Skeletal muscle tissue (tissue), 3 donors: ENCODE measurements at regions not wholly inside any gene's neighbourhood (a gene's known extent, or its start where the extent isn't known, plus 50 kb on each side); places are given as distances from the start of the nearest gene placed in this dataset.

Experiments
- H3K27ac ChIP-seq: one replicate; pipeline ENCODE4 v1.7.0; 2013; ENCODE audit warnings: mild to moderate bottlenecking, low read depth, low read length, inconsistent platforms
- H3K27me3 ChIP-seq, 3 donors: one replicate each; pipeline ENCODE4 v1.7.0; 2013; ENCODE audit warnings: low read length in 3 of 3; ENCODE audit not compliant: control insufficient read depth in 3 of 3, insufficient read depth in 3 of 3
- H3K36me3 ChIP-seq, 3 donors: one replicate each; pipeline ENCODE4 v1.7.0; 2013; ENCODE audit warnings: low read length in 3 of 3; ENCODE audit not compliant: control insufficient read depth in 3 of 3, insufficient read depth in 3 of 3
- H3K4me1 ChIP-seq, 3 donors: one replicate each; pipeline ENCODE4 v1.7.0; 2013; ENCODE audit warnings: low read length in 3 of 3, mild to moderate bottlenecking in 3 of 3; ENCODE audit not compliant: control insufficient read depth in 3 of 3, insufficient read depth in 3 of 3
- H3K4me3 ChIP-seq, 3 donors: one replicate each; pipeline ENCODE4 v1.7.0; 2013; ENCODE audit warnings: low read length in 3 of 3
- H3K9ac ChIP-seq, 3 donors: one replicate each; pipeline ENCODE4 v1.7.0; 2013; ENCODE audit warnings: low read length in 3 of 3, mild to moderate bottlenecking in 3 of 3, moderate library complexity in 2 of 3, low read depth in 1 of 3
- H3K9me3 ChIP-seq, 3 donors: one replicate each; pipeline ENCODE4 v1.7.0; 2013; ENCODE audit warnings: low read length in 3 of 3; ENCODE audit not compliant: control insufficient read depth in 3 of 3
- donor health status: Osteomylitis.

GRCh38 chr3:30945291-30945690, 50.8 kb upstream of the GADL1 start:
- Histone ChIP-seq H3K9ac (no peak overlapping the region), H3K36me3 (no peaks in the 10 kb centered on the region), H3K27ac (no peak overlapping the region), H3K9me3 (no peaks in the 10 kb centered on the region), H3K4me1 (no peaks in the 10 kb centered on the region), H3K4me3 (no peak overlapping the region), H3K27me3 (no peaks in the 10 kb centered on the region)

- no peaks in the 10 kb centered on the region for H3K4me1 ChIP-seq
- H3K4me3 ChIP-seq, result no peak overlapping the region
- H3K9ac ChIP-seq, result no peak overlapping the region
- H3K27me3 ChIP-seq, result no peaks in the 10 kb centered on the region
- no peak overlapping the region for H3K27ac ChIP-seq
- H3K36me3 ChIP-seq, result no peaks in the 10 kb centered on the region
- H3K9me3 ChIP-seq, result no peaks in the 10 kb centered on the region
These were observed 54.0 kb upstream of the GADL1 start for GRCh38 chr3:30948426-30948825.

GRCh38 chr3:30951826-30952225, 57.4 kb upstream of the GADL1 start:
- Histone ChIP-seq H3K36me3 (no peaks in the 10 kb centered on the region), H3K9me3 (no peaks in the 10 kb centered on the region)

GRCh38 chr3:30952786-30953185, 58.3 kb upstream of the GADL1 start:
- H3K9ac ChIP-seq, result no peak overlapping the region
- H3K27me3 ChIP-seq, result no peaks in the 10 kb centered on the region
- H3K36me3 ChIP-seq, result no peaks in the 10 kb centered on the region
- H3K9me3 ChIP-seq, result no peaks in the 10 kb centered on the region
- H3K4me1 ChIP-seq, result no peaks in the 10 kb centered on the region
- no peak overlapping the region for H3K4me3 ChIP-seq
- no peak overlapping the region for H3K27ac ChIP-seq

More at GRCh38 chr3:30951826-30952225, 57.4 kb upstream of the GADL1 start:
- Histone ChIP-seq H3K4me1 (no peaks in the 10 kb centered on the region), H3K27ac (no peak overlapping the region), H3K27me3 (no peaks in the 10 kb centered on the region), H3K9ac (no peak overlapping the region), H3K4me3 (no peak overlapping the region)

- no peaks in the 10 kb centered on the region for H3K36me3 ChIP-seq
- H3K27me3 ChIP-seq, result no peaks in the 10 kb centered on the region
- H3K4me1 ChIP-seq, result no peaks in the 10 kb centered on the region
- peaks cover 0 to 7% (median 4%) of the 10 kb centered on the region in 3 donors for H3K9me3 ChIP-seq
- no peak overlapping the region for H3K27ac ChIP-seq
- H3K9ac ChIP-seq, result no peak overlapping the region
- H3K4me3 ChIP-seq, result no peak overlapping the region
These were observed 60.0 kb upstream of the GADL1 start for GRCh38 chr3:30954426-30954825.

GRCh38 chr3:30962084-30962483, 67.6 kb upstream of the GADL1 start:
- H3K36me3 ChIP-seq, result no peaks in the 10 kb centered on the region
- no peaks in the 10 kb centered on the region for H3K4me1 ChIP-seq
- H3K9ac ChIP-seq, result no peak overlapping the region
- no peaks in the 10 kb centered on the region for H3K27me3 ChIP-seq
- peaks cover 0 to 7% (median 4%) of the 10 kb centered on the region in 3 donors for H3K9me3 ChIP-seq
- no peak overlapping the region for H3K4me3 ChIP-seq
- H3K27ac ChIP-seq, result no peak overlapping the region

- Histone ChIP-seq H3K4me3 (no peak overlapping the region), H3K9ac (no peak overlapping the region), H3K9me3 (peaks cover 0 to 7% (median 4%) of the 10 kb centered on the region in 3 donors), H3K36me3 (no peaks in the 10 kb centered on the region), H3K4me1 (no peaks in the 10 kb centered on the region), H3K27me3 (no peaks in the 10 kb centered on the region), H3K27ac (no peak overlapping the region)
These were observed 68.0 kb upstream of the GADL1 start for GRCh38 chr3:30962493-30962892.

GRCh38 chr3:30963223-30963722, 68.8 kb upstream of the GADL1 start:
- Histone ChIP-seq H3K27me3 (no peaks in the 10 kb centered on the region), H3K4me1 (no peaks in the 10 kb centered on the region), H3K36me3 (no peaks in the 10 kb centered on the region), H3K9me3 (peaks cover 0 to 7% (median 4%) of the 10 kb centered on the region in 3 donors), H3K27ac (no peak overlapping the region), H3K4me3 (no peak overlapping the region), H3K9ac (no peak overlapping the region)

- Histone ChIP-seq H3K36me3 (no peaks in the 10 kb centered on the region), H3K9ac (no peak overlapping the region), H3K9me3 (no peaks in the 10 kb centered on the region), H3K4me1 (no peaks in the 10 kb centered on the region), H3K4me3 (no peak overlapping the region), H3K27ac (no peak overlapping the region), H3K27me3 (no peaks in the 10 kb centered on the region)
These were observed 70.2 kb upstream of the GADL1 start for GRCh38 chr3:30964612-30965011.

- Histone ChIP-seq H3K27ac (no peak overlapping the region), H3K9me3 (no peaks in the 10 kb centered on the region), H3K36me3 (no peaks in the 10 kb centered on the region), H3K27me3 (no peaks in the 10 kb centered on the region), H3K4me1 (no peaks in the 10 kb centered on the region), H3K9ac (no peak overlapping the region), H3K4me3 (no peak overlapping the region)
These were observed 72.4 kb upstream of the GADL1 start for GRCh38 chr3:30966896-30967295.

GRCh38 chr3:30970183-30970582, 75.7 kb upstream of the GADL1 start:
- H3K27me3 ChIP-seq, result no peaks in the 10 kb centered on the region
- H3K36me3 ChIP-seq, result no peaks in the 10 kb centered on the region
- no peak overlapping the region for H3K9ac ChIP-seq
- no peak overlapping the region for H3K4me3 ChIP-seq
- H3K4me1 ChIP-seq, result no peaks in the 10 kb centered on the region
- H3K27ac ChIP-seq, result no peak overlapping the region
- no peaks in the 10 kb centered on the region for H3K9me3 ChIP-seq
